Testis (tissue), 2 donors: ENCODE measurements at regions not wholly inside any gene's neighbourhood (a gene's known extent, or its start where the extent isn't known, plus 50 kb on each side); places are given as distances from the start of the nearest gene placed in this dataset.
"Not testable (repeated sequence)": the region's sequence is repeated elsewhere in the genome, so short reads cannot be mapped to it uniquely, and the experiment has no call there.

Experiments used
- DNase-seq: peaks from one replicate; pipeline ENCODE4 v3.0.0-alpha.2; 2019
- H3K27ac ChIP-seq, 2 donors: fragments of 200-600 bp; sonication (generic); one replicate each; pipeline ENCODE4 v1.5.1; 2019
- H3K27me3 ChIP-seq: fragments of 200-600 bp; sonication (generic); one replicate; pipeline ENCODE4 v1.5.1; 2019
- H3K36me3 ChIP-seq: fragments of 200-600 bp; sonication (generic); one replicate; pipeline ENCODE4 v1.5.1; 2017; ENCODE audit warnings: low read depth; ENCODE audit errors: missing control alignments
- H3K4me1 ChIP-seq: fragments of 200-600 bp; sonication (generic); one replicate; pipeline ENCODE4 v1.5.1; 2019
- H3K4me3 ChIP-seq, 2 donors: fragments of 200-600 bp; sonication (generic); one replicate each; pipeline ENCODE4 v1.5.1; 2017 to 2019
- H3K9me3 ChIP-seq: fragments of 200-600 bp; sonication (generic); one replicate; pipeline ENCODE4 v1.5.1; 2017
- POLR2A ChIP-seq: fragments of 450-650 bp; IDR thresholded peaks from one replicate; pipeline ENCODE4 v1.6.1; 2017; ENCODE audit warnings: antibody characterized with exemption, mild to moderate bottlenecking, moderate library complexity
- WGBS, 2 donors: methylation state at CpG; one replicate each; pipeline ENCODE4 v1.1.5; 2018; 5-methylcytosine and 5-hydroxymethylcytosine counted together
- intact Hi-C: fragments of 100-400 bp; cut with DNase I; formaldehyde crosslinking; loops from one replicate; pipeline ENCODE4 v1.15.1; 2023; ENCODE audit warnings: low total_unique reads
- TF ChIP-seq, protein P1 (sequence below), 3 experiments: fragments of 450-650 bp in 2 of 3; fragments of 200-600 bp in 1 of 3; sonication (generic) in 1 of 3; IDR thresholded peaks; one replicate each; pipeline ENCODE4 v1.5.1; 2016 to 2019; ENCODE audit warnings: antibody characterized with exemption in 3 of 3, mild to moderate bottlenecking in 2 of 3, moderate library complexity in 1 of 3

DNA sequence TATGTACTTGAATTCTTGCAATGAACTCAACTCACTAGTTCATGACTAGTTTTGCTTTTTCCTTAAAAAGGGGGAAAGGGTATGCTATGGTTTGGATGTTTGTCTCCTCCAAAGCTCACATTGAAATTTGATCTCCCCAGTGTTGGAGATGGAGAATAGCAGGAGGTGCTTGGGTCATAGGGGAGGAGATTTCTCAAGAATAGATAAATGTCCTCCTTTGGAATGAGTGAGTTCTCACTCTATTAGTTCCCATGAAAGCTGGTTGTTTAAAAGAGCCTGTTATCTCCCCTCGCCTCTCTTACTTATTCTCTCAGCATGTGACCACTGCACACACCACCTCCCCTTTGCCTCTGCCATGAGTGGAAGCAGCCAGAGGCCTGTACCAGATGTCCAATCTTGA, 109.4 kb upstream of the INTU start:
- no peaks in the 10 kb centered on the region for H3K9me3 ChIP-seq
- WGBS, 2 donors = 91 to 100% methylated on average over 1 of the region's 1 CpG
- H3K27ac ChIP-seq = no peak overlapping the region
- TF ChIP-seq POLR2A = no peak
- TF ChIP-seq, protein P1, sequence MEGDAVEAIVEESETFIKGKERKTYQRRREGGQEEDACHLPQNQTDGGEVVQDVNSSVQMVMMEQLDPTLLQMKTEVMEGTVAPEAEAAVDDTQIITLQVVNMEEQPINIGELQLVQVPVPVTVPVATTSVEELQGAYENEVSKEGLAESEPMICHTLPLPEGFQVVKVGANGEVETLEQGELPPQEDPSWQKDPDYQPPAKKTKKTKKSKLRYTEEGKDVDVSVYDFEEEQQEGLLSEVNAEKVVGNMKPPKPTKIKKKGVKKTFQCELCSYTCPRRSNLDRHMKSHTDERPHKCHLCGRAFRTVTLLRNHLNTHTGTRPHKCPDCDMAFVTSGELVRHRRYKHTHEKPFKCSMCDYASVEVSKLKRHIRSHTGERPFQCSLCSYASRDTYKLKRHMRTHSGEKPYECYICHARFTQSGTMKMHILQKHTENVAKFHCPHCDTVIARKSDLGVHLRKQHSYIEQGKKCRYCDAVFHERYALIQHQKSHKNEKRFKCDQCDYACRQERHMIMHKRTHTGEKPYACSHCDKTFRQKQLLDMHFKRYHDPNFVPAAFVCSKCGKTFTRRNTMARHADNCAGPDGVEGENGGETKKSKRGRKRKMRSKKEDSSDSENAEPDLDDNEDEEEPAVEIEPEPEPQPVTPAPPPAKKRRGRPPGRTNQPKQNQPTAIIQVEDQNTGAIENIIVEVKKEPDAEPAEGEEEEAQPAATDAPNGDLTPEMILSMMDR (IDR thresholded peaks at IDR 0.05) = no peak
- H3K4me3 ChIP-seq = no peak overlapping the region
- no peak for DNase-seq
- H3K27me3 ChIP-seq = no peaks in the 10 kb centered on the region
- intact Hi-C loops = no loop called here
- no peaks in the 10 kb centered on the region for H3K4me1 ChIP-seq
- no peaks in the 10 kb centered on the region for H3K36me3 ChIP-seq

DNA sequence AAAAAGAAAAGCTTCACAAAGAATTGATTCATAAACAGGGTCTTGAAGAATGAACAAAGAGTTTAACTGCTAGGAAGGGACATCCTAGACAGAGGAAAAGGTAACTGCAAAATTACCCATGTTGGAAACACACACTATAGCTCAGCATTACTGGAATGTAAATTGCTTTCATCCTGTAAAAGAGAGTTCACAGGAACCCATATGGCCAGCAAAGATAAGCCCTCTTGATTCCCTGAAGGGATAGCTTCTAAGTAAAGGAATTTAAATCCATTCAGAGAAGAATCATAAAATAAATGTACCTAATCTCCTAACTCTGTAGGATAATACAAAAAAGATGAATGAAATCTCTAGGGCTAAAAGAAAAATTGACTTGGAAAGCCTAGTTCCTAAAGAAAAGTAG, 107.1 kb upstream of the INTU start:
- TF ChIP-seq, protein P1 (IDR thresholded peaks at IDR 0.05) = no peak
- no peak for TF ChIP-seq POLR2A
- no peaks in the 10 kb centered on the region for H3K27me3 ChIP-seq
- no peaks in the 10 kb centered on the region for H3K4me1 ChIP-seq
- H3K4me3 ChIP-seq = no peak overlapping the region
- no peaks in the 10 kb centered on the region for H3K9me3 ChIP-seq
- intact Hi-C loops = no loop called here
- no peak for DNase-seq
- no peaks in the 10 kb centered on the region for H3K36me3 ChIP-seq
- H3K27ac ChIP-seq = no peak overlapping the region

DNA sequence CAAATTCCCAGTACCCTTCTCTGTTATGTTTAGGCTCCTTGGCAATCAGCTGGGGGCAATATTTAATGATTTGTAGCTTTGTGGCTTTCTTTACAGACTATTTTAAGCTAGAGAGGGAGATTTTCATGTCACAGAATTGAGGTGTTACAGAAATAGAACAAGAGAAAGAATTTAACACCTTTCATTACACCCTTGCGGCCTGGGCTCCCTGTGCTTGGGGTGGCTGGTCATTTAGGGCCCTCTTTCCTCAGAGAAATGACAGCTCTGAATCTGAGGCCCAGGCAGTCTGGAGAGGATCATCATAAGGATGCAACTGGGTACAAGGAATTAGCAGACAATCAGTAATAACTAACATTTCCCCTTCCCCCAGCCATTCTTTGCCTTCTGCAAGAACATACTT, 104.5 kb upstream of the INTU start:
- DNase-seq = no peak
- intact Hi-C loops = no loop called here
- 94 to 100% methylated on average over 1 of the region's 1 CpG for WGBS, 2 donors
- Histone ChIP-seq H3K9me3 (no peaks in the 10 kb centered on the region), H3K36me3 (no peaks in the 10 kb centered on the region), H3K27ac (no peak overlapping the region), H3K27me3 (no peaks in the 10 kb centered on the region), H3K4me1 (no peaks in the 10 kb centered on the region), H3K4me3 (no peak overlapping the region)
- TF ChIP-seq, protein P1 (IDR thresholded peaks at IDR 0.05) = no peak
- TF ChIP-seq POLR2A = no peak

DNA sequence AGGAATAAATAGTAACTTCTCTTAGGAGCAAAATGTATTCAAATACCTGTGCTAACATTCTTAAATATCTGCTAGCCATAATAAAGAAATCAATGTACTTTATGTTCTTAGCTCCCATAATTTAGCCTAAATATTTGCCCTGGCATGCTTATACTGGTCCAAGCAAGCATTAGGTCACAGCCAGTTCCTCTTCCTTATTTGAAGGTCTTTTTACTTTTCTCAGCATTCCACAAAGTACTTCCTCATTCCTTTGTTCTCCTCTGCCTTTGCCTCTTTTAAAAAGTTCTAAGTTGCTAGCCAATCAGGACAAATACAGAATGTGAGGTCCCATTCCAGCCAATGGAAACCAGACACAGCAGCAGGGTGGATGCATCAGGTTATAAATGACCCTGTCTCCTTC, 102.9 kb upstream of the INTU start:
- H3K4me3 ChIP-seq, H3K27me3 ChIP-seq, H3K4me1 ChIP-seq, intact Hi-C loops, DNase-seq, H3K36me3 ChIP-seq, H3K27ac ChIP-seq, H3K9me3 ChIP-seq: not testable (repeated sequence)

DNA sequence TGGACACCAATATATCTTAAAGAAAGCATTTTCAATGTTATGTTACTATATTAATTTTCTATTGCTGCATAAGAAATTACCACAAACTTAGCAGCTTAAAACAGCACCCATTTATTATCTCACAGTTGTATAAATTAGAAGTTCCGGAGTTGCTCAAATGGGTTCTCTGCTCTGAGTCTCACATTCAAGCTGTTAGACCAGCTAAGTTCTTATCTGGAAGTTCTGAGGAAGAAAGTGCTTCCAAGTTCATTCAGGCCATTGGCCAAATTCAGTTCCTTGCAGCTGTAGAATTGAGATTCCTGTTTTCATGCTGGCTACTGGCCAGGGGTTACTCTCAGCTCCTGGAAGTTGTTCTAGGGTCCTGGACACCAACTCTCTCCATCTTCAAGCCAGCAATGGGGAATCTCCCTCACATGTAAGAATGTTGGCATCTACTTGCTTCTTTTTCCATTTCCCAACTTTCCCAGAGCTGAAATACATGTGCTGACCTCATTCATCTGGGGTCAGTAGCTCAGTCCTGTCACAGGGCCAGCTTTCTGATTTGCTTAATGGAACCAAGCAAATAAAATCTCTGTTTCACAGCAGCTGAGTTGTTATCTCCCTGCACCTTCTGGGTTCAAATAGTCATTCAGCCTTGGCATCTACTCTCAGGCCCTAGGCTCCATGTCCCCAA, 99.6 kb upstream of the INTU start:
- intact Hi-C loops = no loop called here
- TF ChIP-seq POLR2A = no peak
- TF ChIP-seq, protein P1 (IDR thresholded peaks at IDR 0.05) = no peak
- Histone ChIP-seq H3K27me3 (no peaks in the 10 kb centered on the region), H3K9me3 (no peaks in the 10 kb centered on the region), H3K4me3 (no peak overlapping the region), H3K27ac (no peak overlapping the region), H3K36me3 (no peaks in the 10 kb centered on the region), H3K4me1 (no peaks in the 10 kb centered on the region)
- WGBS, 2 donors = 32 to 36% methylated on average over 1 of the region's 1 CpG
- DNase-seq = peak; percentile 83
